ENCODE measurements at regions not wholly inside any gene's neighbourhood (a gene's known extent, or its start where the extent isn't known, plus 50 kb on each side); places are given as distances from the start of the nearest gene placed in this dataset.

DNA sequence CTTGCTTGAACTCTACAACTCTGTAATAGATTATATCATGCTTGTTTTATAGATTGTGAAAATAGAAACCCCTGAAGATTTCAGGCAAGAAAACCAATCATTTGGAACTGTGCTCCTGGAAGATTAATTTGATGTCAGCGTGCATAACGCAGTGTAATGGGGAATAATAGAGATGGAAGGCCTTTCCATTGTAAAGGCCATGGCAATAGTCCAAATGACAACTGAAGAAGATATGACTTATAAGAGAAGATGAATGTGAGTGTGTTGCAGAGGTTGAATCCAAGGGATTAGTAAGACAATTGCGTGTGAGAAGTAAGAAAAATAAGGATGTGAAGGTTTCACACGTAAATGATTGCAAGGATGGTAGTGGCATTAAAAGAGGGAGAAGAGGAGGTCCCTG is 285.0 kb downstream of the DUSP10 start:
- peaks cover 2 to 11% of the 10 kb centered on the region in 2 experiments for H3K27me3 ChIP-seq (ENCODE audit: control insufficient read depth in 2 of 2, insufficient read depth in 2 of 2, low read length in 2 of 2)
- FAIRE-seq = no peak
- ChIA-PET CTCF (no interaction called here), POLR2A (no interaction called here)
- TF ChIP-seq EZH2 (IDR thresholded peaks at IDR 0.05; ENCODE audit: borderline replicate concordance, low read depth, low read length, severe bottlenecking) = no peak
- TF ChIP-seq FOS (IDR thresholded peaks at IDR 0.05; ENCODE audit: borderline replicate concordance, insufficient read depth, low read length) = no peak
- no peak for TF ChIP-seq JUN (IDR thresholded peaks at IDR 0.05; ENCODE audit: borderline replicate concordance, insufficient read depth, insufficient read length, low read depth)
- H3K9me3 ChIP-seq (replicated peaks; ENCODE audit: control insufficient read depth, insufficient read depth, low read length) = no peaks in the 10 kb centered on the region
- intact Hi-C loops (cut with micrococcal nuclease) = no loop called here
- no peak overlapping the region for H2AFZ ChIP-seq (ENCODE audit: low read depth, low read length)
- DNase-seq (ENCODE audit: low read depth, low spot score) = no peak
- H3K36me3 ChIP-seq (ENCODE audit: control insufficient read depth in 2 of 2, extremely low read depth in 1 of 2, insufficient read depth in 2 of 2, low read length in 2 of 2) = no peaks in the 10 kb centered on the region
- dilution Hi-C loops (cut with MboI; ENCODE audit: extremely low pct_ligation_motif_present, low sequenced_read_pairs) = no loop called here
- H3K9me1 ChIP-seq (replicated peaks; ENCODE audit: control insufficient read depth, extremely low read depth, insufficient read depth, low read length) = no peaks in the 10 kb centered on the region
- H3K9ac ChIP-seq (replicated peaks; ENCODE audit: extremely low read depth, insufficient read depth, low read length) = no peak overlapping the region
- no peaks in the 10 kb centered on the region for H4K20me1 ChIP-seq (replicated peaks; ENCODE audit: control insufficient read depth, extremely low read depth, insufficient read depth, low read length)
- BruUV-seq (replicated peaks) = no TSS peak
- H3K4me3 ChIP-seq (replicated peaks in 1 of 3; ENCODE audit: insufficient read depth in 1 of 3, low read depth in 1 of 3, low read length in 3 of 3) = no peak overlapping the region
- H3K79me2 ChIP-seq (ENCODE audit: control insufficient read depth, insufficient read depth, low read length) = no peaks in the 10 kb centered on the region
- no peak overlapping the region for H3K27ac ChIP-seq (ENCODE audit: insufficient read depth, low read depth, low read length)
- no peaks in the 10 kb centered on the region for H3K4me1 ChIP-seq (ENCODE audit: control insufficient read depth, extremely low read depth, insufficient read depth, low read length)
- H3K4me2 ChIP-seq (ENCODE audit: insufficient read depth, low read length) = no peak overlapping the region

- dilution Hi-C loops (cut with MboI; ENCODE audit: extremely low pct_ligation_motif_present, low sequenced_read_pairs) = no loop called here
- intact Hi-C loops (cut with micrococcal nuclease) = no loop called here
- H3K9ac ChIP-seq (replicated peaks; ENCODE audit: extremely low read depth, insufficient read depth, low read length) = no peak overlapping the region
- H2AFZ ChIP-seq (ENCODE audit: low read depth, low read length) = no peak overlapping the region
- FAIRE-seq = no peak
- no peak overlapping the region for H3K4me3 ChIP-seq (replicated peaks in 1 of 3; ENCODE audit: insufficient read depth in 1 of 3, low read depth in 1 of 3, low read length in 3 of 3)
- no peak overlapping the region for H3K4me2 ChIP-seq (ENCODE audit: insufficient read depth, low read length)
- no peaks in the 10 kb centered on the region for H4K20me1 ChIP-seq (replicated peaks; ENCODE audit: control insufficient read depth, extremely low read depth, insufficient read depth, low read length)
- H3K36me3 ChIP-seq (ENCODE audit: control insufficient read depth in 2 of 2, extremely low read depth in 1 of 2, insufficient read depth in 2 of 2, low read length in 2 of 2) = no peaks in the 10 kb centered on the region
- no peak for TF ChIP-seq FOS (IDR thresholded peaks at IDR 0.05; ENCODE audit: borderline replicate concordance, insufficient read depth, low read length)
- ChIA-PET CTCF (interaction anchor here (0.9 to 1.2 kb wide), 2 partner anchors 20 to 194 kb away, joined by 3 read pairs; no protein-coding TSS in a partner anchor), POLR2A (no interaction called here)
- H3K4me1 ChIP-seq (ENCODE audit: control insufficient read depth, extremely low read depth, insufficient read depth, low read length) = no peaks in the 10 kb centered on the region
- no peaks in the 10 kb centered on the region for H3K79me2 ChIP-seq (ENCODE audit: control insufficient read depth, insufficient read depth, low read length)
- no peaks in the 10 kb centered on the region for H3K9me3 ChIP-seq (replicated peaks; ENCODE audit: control insufficient read depth, insufficient read depth, low read length)
- no peaks in the 10 kb centered on the region for H3K9me1 ChIP-seq (replicated peaks; ENCODE audit: control insufficient read depth, extremely low read depth, insufficient read depth, low read length)
- H3K27ac ChIP-seq (ENCODE audit: insufficient read depth, low read depth, low read length) = no peak overlapping the region
- no TSS peak for BruUV-seq (replicated peaks)
- peaks cover 2 to 11% of the 10 kb centered on the region in 2 experiments for H3K27me3 ChIP-seq (ENCODE audit: control insufficient read depth in 2 of 2, insufficient read depth in 2 of 2, low read length in 2 of 2)
- DNase-seq (ENCODE audit: low read depth, low spot score) = no peak
Observed at GRCh38 chr1:221457685-221458446, 284.0 kb downstream of the DUSP10 start.
